HG03066 (cell line): ENCODE measurements at regions not wholly inside any gene's neighbourhood (a gene's known extent, or its start where the extent isn't known, plus 50 kb on each side); places are given as distances from the start of the nearest gene placed in this dataset.
"Not testable (repeated sequence)": the region's sequence is repeated elsewhere in the genome, so short reads cannot be mapped to it uniquely, and the experiment has no call there.

Source experiments
- ATAC-seq: cut with Tn5 transposase; IDR thresholded peaks from one replicate; pipeline ENCODE4 v1.9.1; 2021; ENCODE audit warnings: low read depth; ENCODE audit not compliant: unreplicated experiment

DNA sequence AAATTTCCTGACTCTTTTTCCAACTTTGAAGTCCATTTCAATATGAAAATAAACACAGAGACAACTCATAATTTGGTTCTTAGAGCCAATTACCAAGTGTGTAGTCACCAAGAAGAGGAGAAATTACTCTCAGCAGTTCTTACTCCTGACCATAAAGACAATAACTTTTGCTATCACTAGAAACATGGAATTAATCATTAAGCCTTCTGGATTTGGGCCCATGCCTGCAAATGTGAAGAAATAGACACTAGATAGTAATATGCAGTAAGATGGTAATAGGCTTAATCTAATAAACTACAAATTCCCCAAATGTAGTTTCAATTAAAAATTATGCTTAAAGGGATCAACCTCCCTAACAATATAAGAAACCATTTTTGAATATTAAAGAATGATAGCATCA lies 185.1 kb upstream of the AGTR1 start:
- ATAC-seq, result no peak

DNA sequence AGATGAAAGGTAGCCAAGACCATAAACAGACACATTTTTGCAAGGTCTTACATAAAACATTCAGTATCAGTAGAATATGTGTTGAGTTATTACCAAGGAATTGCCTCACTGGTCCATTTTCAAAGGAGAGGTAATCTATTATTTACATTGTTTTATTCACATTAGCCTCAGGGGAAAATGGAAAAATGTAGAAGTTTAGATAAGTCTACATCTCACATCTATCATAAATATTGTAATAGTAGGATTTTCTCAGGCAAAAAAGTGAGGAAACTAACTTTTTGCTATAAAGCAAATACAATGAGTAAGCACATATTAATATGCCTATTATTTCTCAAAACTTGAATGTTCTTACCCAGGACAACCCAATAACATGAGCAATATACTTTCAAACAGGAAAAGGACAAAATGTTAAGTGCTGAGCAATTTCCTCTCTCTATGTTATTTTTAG lies 184.6 kb upstream of the AGTR1 start:
- ATAC-seq, result no peak

DNA sequence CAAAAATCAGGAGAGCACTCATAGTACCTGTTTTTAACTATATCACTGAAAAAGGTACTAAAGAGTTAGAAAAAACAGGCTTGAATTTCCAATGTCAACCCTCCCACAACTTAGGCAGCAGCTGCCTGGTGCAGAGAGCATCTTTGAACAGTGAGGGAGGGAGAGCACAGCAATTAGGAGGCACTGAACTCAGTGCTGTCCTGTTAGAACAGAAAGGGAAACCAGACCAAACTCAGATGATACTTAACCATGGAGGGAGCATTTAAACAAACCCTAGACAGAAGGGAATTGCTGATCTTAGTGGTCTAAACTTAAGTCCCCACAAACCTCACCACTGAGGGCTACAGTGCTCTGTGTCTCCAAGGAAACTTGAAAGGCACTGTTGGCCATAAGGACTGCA lies 179.2 kb upstream of the AGTR1 start:
- no peak for ATAC-seq

GRCh38 chr3:148525621-148526020 lies 172.1 kb upstream of the AGTR1 start:
- ATAC-seq, result not testable (repeated sequence)

- ATAC-seq, result no peak
Observed at GRCh38 chr3:148528024-148528423, 169.7 kb upstream of the AGTR1 start.

DNA sequence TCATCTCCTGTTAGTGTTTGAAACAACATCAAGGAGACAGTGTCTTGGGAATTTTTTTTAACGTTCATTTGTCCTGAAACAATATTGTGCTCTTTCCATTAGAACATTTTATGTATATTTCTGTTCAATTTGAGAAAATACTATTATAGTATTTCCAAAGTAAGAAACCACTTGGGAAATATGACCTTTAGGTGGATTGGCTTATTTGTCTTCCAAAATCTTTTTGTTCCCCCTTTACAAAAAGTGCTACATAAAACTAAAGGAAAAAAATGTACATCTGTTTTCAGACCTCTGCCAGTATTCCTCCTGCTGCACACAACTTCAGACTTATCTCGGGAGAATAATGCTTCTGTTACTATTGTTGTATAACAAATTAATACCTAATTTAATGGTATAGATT lies 165.9 kb upstream of the AGTR1 start:
- no peak for ATAC-seq

DNA sequence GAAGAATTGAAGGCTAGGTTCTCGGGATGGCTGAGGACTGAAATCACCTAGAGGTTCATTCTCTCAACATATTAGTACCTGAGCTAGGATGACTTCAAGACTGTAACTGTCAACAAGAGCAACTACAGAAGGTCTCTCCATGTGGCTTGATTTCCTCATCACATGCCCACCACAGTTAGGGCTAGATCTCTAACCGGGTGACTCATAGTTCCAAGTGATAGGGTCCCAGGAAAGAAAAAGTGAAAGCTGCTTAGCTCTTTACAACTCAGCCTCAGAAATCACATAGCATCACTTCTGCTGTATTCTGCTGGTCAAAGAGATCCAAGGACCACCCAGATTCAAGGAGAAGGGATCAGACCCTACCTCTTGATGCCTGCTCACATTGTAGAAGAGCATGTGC lies 165.4 kb upstream of the AGTR1 start:
- no peak for ATAC-seq

DNA sequence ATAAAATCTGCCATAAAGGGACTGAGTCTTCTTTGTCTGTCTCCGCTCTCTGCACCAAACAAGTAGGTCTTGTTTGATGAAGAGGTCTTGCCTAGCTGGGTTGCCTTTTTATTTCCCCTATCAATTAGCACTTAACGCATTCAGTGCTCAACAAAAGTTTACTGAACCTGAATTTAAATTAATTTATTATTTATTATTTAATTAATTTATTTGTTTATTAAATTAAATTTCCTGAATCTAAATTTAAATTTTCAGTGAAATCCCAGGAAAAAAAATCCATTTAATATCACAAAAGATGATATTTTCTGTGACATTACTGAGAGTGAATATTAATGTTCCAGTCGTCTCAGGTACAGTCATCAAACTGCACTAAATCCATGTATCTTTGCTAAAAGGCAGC lies 164.9 kb upstream of the AGTR1 start:
- no peak for ATAC-seq

GRCh38 chr3:148534089-148534988 lies 163.4 kb upstream of the AGTR1 start:
- ATAC-seq, result no peak

- no peak for ATAC-seq
Observed at GRCh38 chr3:148535001-148535400, 162.7 kb upstream of the AGTR1 start.

GRCh38 chr3:148540266-148540665 lies 157.4 kb upstream of the AGTR1 start:
- ATAC-seq, result no peak

- ATAC-seq, result no peak
Observed at GRCh38 chr3:148540851-148541250, 156.9 kb upstream of the AGTR1 start.

DNA sequence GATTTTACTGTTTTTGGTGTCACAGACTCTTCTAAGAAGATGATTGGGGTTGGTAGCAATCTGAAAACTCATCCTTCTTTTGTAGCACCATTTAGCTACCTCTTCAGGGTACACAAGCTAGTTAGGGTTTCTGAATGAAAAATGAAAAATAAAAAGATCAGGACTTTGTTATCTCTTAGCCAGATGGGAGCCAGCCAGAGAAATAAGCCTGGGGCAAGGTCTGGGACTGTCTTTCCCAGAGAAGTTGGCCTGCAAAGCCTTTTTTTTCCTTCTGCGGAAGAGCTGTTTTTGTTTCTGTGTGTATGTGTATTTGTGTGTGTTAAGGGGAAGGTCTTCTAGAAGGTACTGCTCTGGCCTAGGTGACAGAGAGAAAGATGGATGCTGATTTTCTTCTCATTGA lies 150.7 kb upstream of the AGTR1 start:
- no peak for ATAC-seq

- ATAC-seq, result no peak
Observed at GRCh38 chr3:148551767-148552260, 145.9 kb upstream of the AGTR1 start.

DNA sequence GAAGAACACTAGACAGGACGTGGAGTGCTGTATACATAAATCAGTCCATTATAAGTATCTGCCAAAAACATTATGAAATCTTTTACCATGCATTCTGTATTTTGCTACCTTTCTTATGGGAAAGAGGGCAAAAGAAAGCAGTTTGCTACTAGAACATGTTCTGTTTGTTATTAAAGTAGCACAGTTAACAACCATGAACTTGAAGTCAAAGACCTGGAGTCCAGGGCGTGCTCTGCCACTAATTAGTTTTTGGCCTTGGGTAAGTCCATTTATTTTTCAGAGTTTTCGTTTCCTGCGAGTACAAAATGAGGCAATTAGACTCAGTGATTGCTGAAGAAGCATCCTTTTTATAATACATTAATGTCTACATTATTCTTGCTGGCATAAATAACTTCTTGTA lies 143.3 kb upstream of the AGTR1 start:
- ATAC-seq, result no peak

DNA sequence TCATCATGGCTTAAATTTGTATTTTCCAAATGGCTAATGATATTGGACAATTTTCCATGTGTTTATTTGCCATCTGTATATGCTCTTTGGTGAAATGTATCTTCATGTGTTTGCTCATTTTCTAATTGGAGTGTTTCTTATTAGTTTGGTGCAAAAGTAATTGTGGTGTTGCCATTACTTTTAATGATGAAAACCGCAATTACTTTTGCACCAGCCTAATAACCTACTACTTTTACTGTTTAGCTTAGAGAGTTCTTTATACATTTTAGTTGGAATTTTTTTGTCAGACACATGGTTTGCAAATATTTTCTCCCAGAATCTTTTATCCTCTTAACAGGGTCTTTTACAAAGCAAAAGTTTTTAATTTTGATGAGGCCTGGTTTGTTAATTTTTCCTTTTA lies 141.0 kb upstream of the AGTR1 start:
- no peak for ATAC-seq

- ATAC-seq, result not testable (repeated sequence)
Observed at GRCh38 chr3:148577579-148577978, 120.1 kb upstream of the AGTR1 start.

- ATAC-seq, result no peak
Observed at GRCh38 chr3:148582126-148582525, 115.6 kb upstream of the AGTR1 start.

- ATAC-seq, result no peak
Observed at GRCh38 chr3:148583793-148584192, 113.9 kb upstream of the AGTR1 start.

- no peak for ATAC-seq
Observed at GRCh38 chr3:148584438-148584837, 113.3 kb upstream of the AGTR1 start.

- ATAC-seq, result no peak
Observed at GRCh38 chr3:148585671-148586379, 111.9 kb upstream of the AGTR1 start.

- no peak for ATAC-seq
Observed at GRCh38 chr3:148588291-148588690, 109.4 kb upstream of the AGTR1 start.
